A204.1 (cell line): ENCODE measurements at regions not wholly inside any gene's neighbourhood (a gene's known extent, or its start where the extent isn't known, plus 50 kb on each side); places are given as distances from the start of the nearest gene placed in this dataset.
A peak's percentile ranks its signal among the peaks of the same experiment; 100 is the strongest.

Source experiments
- FAIRE-seq: peaks from 2 replicates; lab custom pipeline; 2012; peaks lifted over from hg19 to GRCh38; lab: Jason Lieb, UNC

DNA sequence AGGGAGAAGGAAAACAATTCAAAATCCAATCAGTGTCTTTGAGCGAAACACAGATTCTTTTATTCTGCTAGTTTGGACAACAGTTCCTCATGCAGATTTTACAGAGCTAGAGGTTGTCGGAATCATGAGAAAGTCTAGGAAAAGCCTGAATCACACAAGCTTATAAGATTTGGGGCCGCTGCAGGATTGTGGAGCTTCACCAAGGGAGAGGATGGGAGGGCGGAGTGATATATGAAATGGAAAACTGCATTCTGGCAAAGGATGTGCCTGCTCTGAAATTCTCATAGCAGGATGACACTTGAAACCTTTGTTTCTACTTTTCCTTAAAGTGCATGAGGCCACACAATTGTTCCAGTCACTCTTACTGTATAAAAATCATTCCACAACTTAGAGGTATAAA lies 134.3 kb downstream of the OR2K2 start:
- FAIRE-seq = no peak

DNA sequence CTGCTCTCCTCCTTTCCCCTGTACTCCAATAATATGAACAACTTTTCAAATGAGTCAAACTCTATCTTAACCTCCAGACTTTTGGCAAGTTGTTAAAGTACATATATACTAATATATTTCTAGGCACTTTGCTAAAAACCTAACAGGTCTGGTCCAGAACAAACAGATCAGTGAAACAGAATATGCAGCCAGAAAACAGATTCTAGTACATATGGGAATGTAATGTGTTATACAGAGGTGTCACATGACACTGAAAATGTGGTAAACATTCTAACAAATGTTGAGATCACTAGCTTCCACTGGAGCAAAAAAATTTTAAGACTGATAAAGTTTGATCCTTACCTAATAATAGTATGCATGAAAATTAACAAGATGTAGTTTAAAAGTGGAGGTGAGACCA lies 136.9 kb downstream of the OR2K2 start:
- no peak for FAIRE-seq

- FAIRE-seq = no peak
These were observed 137.4 kb downstream of the OR2K2 start for GRCh38 chr9:111192650-111193049.

- peak; percentile 6 for FAIRE-seq
These were observed 139.7 kb downstream of the OR2K2 start for GRCh38 chr9:111190347-111190746.

DNA sequence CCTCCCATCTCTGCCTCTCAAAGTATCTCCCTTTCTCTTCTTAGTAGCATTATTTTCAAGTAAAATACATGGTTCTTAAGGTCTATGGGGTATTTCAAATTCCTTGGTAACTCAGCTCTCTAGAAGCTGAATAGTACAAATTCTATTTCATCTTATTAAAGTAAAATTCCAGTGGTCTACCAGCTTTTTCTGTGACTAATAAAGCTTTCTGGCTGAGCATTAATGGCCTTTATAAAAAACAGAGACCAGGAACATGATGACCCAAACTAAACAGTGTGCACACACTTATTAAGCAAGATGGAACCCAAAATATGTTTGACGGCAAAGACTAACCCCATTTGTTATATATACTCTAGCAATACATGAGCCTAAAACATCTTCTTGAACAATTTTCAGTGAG lies 142.6 kb downstream of the OR2K2 start:
- FAIRE-seq = no peak

DNA sequence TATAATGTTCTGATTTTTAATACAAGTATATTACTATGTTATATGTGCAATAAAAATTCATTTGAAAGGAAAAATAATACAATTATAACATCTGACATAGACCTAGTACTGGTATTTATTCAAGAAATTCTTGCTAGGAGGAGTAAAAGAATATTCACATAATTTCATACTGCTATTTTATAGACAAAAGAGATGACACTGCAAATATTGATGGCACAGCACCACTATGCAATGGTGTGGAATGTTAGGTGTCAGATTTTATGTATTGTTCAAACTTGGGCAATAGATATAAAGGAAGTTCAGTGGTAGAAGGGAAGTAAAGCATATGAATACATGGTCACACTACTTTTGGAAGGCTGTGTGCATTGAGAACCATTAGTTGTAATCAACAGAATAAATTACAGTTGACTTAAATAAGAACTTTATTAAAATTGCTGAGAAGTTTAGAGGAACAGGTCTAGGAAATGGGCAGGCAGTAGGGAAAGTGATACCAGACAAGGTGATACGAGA lies 143.9 kb downstream of the OR2K2 start:
- FAIRE-seq = peak; percentile 3

GRCh38 chr9:111180811-111181210 lies 142.5 kb upstream of the LPAR1 start:
- no peak for FAIRE-seq

- FAIRE-seq = no peak
These were observed 141.3 kb upstream of the LPAR1 start for GRCh38 chr9:111179577-111179976.

- FAIRE-seq = no peak
These were observed 140.2 kb upstream of the LPAR1 start for GRCh38 chr9:111178331-111179055.

DNA sequence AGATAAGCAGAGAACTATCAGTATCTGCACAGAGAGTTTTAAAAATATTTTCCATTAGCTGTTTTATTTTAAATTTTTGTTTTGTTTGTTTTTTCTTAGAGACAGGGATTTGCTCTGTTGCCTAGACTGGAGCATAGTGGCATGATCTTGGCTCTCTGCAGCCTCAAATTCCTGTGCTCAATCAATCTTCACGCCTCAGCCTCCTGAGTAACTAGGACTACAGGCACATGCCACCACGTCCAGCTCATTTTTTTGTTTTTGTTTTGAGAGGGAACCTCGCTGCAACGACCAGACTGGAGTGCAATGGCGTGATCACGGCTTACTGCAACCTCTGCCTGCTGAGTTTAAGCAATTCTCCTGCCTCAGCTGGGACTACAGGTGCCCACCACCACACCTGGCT lies 138.2 kb upstream of the LPAR1 start:
- FAIRE-seq = no peak

DNA sequence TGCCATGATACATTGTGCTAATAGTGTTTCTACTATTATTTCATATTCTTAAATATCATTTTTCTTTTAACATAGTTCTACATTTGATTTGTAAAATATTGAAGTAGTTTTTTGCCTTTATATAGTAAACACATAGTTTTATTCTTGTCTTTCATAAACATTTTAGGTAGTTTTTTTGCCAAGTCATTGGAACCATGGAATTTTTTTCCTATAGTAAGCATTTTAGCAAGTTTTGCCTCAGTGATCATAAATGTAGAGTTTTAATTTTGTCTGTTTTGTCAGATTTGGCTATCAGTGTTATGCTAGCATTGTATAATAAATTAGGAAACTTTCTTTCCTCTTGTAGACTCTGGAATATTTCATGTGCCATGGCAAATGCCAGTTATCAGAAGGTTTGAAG lies 137.1 kb upstream of the LPAR1 start:
- peak; percentile 39 for FAIRE-seq

- FAIRE-seq = no peak
These were observed 129.1 kb upstream of the LPAR1 start for GRCh38 chr9:111167341-111167740.

- FAIRE-seq = no peak
These were observed 125.6 kb upstream of the LPAR1 start for GRCh38 chr9:111163716-111164389.

DNA sequence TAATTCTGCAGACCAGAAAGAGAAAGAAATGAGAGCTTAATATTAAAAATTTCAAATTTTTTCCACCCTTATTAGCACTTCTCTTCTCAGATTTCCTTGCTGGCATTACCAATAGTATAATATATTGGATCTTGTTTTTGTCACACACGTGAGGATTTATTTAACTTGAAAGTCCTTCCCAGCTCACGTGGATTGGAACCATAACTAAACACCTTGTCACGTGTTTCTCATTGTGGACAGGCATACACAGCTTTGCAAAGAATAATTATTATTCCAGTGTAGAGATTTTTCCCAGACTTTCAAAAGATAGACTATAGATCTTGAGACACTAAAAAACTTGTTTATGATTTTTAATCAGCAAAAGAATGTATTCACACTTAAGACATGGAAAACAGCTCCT lies 123.8 kb upstream of the LPAR1 start:
- no peak for FAIRE-seq

DNA sequence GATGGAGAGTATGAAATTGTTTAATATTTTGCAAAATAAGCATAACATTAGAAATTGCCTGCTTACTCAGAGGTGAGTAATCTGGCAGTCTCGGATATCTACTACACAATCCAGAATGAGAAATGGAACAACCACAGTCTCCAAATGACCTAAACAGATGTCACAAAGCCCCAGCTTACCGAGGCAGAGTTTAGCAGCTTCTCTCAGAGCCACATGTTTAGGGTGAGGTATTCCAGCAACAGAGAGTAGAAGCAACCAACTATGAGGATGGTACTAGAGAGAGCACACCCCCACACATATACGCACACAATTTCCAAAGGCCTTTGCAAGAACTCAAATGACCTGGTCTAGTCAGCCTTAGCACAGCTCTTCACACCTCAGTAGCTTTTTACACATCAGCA lies 122.7 kb upstream of the LPAR1 start:
- no peak for FAIRE-seq

DNA sequence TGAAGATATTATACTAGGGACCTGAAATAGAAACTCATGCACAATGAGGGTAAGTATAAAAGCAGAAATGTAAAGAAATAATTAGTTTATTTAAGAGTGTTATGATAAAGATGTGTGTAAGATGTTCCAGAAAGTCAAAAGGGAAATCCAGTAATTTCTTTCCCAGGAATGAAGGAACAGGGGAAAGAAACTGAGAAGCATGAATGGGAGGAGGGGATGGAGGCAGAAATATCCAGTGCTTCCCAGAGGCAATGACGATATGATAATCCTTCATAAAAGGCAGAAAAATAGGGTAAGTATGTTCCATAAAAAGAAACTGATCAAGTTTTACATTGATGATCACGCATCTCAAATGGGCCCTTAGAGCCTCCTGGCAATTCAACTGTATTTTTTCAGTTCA lies 120.7 kb upstream of the LPAR1 start:
- no peak for FAIRE-seq

GRCh38 chr9:111158363-111158762 lies 120.1 kb upstream of the LPAR1 start:
- FAIRE-seq = no peak

DNA sequence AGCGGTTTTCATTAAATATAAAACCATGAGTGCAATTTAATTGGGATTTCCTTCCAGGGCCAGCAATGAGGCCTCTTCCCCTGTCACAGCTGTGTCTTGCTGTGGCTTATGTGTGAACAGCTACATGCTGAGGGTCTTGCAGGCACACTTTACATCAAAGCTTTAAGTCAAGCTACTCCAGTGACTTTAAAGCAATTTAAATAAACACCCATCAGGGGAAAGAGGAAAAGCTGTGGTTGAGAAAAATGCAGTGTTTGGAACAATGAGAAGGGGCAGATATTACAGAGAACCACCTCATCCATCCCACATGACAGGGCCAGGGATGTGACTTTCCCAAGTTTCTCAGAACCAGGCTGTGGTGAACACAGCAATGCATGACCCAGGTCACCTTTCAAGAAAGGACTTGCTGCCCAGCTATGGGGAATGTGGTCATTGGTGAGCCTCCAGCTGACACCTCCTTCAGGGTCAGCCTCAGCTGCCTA lies 115.9 kb upstream of the LPAR1 start:
- no peak for FAIRE-seq

DNA sequence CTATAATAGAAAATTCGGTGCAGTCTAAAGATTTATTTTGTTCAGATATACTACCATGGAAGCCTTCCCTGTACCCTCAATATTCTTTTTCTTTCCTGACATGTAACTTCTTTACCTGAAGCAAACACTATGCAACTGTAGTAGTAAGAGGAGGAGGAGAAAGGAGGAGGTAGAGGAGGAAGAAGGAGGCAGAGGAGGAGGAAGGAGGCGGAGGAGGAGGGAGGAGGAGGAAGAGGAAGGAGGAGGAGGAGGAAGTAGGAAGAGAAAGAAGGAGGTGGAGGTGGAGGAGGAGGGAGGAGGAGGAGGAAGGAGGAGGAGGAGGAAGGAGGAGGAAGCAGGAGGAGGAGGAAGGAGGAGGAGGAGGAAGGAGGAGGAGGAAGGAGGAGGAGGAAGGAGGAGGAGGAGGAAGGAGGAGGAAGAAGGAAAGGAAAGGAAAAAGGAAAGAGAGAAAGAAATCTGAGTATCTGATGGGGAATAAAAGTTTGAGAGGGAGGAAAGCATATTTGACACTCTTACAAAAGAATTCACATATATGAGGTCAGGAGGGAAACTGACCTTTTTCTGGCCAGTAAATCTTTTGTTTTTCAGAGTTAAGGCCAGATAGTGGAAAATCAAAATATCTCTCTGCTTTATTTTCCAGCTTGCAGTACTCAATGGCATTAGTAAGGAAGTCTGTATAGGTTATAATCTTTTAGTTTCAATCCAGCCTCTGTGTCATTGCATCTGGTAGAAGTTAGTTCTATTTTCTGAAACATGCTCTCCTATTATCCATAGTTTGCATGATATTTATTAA lies 114.5 kb upstream of the LPAR1 start:
- no peak for FAIRE-seq

DNA sequence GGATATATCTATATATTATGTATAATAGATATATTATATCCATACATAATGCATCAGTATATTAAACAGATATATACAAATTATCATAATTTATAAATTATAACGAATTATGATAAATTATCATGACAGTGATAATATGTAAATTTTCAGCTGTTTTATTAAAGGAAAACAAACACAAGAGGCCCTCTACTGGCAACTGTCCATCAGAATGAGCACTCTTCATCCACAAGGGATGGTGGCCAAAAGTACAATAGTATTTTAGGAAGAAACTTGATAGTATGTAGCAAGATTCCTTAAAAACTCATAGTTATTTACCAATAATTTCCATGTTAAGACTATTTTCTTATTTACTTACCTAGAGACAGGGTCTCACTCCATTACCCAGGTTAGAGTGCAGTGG lies 113.3 kb upstream of the LPAR1 start:
- FAIRE-seq = no peak

DNA sequence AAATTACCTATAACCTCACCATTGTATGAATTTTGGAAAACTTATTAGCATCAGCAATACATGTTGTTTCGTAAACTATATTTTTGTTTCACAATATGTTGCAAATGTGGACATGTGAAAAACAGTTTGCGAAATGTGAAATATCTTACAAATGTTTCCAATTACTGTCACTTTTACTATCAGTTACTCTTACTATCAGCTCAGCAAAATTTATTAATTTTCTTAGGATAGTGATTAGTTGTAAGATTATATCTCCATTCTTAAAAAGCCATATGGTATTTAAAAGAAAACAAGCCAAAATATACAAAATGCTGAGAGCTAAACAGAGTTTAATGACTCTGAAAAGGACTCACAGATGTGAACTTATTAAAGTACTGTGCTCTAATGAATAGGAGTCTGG lies 111.9 kb upstream of the LPAR1 start:
- FAIRE-seq = no peak

DNA sequence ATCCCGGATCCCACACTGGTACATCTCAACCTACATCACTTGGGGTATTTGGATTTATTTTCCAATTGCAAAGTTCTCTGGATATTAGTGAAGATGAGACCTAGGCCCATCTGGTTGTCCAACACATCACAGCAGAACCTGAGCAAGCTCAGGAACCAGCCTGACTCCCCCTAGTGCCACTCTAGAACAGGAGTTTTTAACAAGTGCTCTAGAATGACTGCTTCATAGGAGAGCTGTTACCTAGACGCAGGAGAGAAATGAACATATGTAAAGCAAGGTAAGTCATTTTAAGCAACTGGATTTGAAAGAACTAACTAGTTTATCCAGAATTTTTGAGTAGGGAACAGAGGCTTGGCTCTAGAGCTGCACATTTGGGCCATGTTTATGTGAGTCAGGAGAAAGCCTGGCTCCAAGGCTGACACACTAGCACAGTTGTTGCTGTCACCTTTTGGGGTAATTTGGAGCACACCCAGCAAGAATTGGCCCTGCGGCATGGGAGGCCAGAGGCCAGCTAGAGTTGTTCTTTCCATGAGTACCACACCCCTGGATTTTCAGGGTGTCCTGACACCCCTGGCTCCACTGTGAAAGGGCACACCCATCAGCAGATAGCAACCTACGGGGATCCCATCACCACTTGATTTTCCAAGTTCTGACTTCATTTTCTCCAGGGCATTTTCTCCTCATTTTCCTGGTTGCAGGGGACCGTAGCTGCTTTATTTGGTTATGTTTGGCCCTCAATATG lies 110.9 kb upstream of the LPAR1 start:
- no peak for FAIRE-seq
